ENCODE measurements at regions not wholly inside any gene's neighbourhood (a gene's known extent, or its start where the extent isn't known, plus 50 kb on each side); places are given as distances from the start of the nearest gene placed in this dataset.

- DNase-seq (ENCODE audit: low spot score), result no peak
These were observed 603.8 kb downstream of the PLCL1 start for GRCh38 chr2:198408171-198408570.

DNA sequence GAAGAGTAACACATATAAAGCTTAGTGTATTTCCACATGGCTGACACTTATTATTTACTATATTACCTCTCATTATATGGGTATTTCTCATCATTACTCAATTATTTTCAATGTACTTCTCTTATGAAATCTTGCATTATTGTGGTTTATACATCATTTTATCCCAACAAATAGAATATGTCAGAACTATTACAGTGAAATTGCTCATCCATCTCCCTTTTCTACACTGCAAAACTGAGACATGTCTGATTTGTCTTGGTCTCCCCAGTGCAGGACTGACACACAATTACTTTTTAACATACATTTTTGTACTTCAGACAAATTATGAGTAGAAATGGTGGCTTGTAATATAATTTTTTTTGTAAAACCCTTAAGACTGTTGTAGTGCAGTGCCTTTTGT is 600.9 kb downstream of the PLCL1 start:
- DNase-seq (ENCODE audit: low spot score), result no peak

DNA sequence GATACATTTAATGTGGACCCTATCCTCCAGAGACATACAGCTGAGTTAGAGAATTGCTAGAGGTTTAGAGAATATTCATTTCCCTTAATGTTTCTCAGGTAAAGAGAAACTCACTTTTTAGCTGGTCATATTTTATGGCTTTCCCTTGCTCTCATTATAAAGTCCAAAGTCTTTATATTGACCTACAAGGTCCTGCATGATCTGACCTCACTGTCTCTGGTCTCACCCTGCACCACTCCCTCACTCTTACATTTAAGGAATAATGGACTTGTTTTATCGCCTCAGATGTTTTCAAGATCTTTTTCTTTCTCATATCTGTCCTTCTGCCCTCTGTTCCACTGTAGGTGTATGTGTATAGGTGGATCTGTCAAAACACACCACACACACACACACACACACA is 597.3 kb downstream of the PLCL1 start:
- DNase-seq (ENCODE audit: low spot score), result no peak

- no peak for DNase-seq (ENCODE audit: low spot score)
These were observed 596.6 kb downstream of the PLCL1 start for GRCh38 chr2:198400999-198401398.

- no peak for DNase-seq (ENCODE audit: low spot score)
These were observed 589.8 kb downstream of the PLCL1 start for GRCh38 chr2:198394208-198394607.

DNA sequence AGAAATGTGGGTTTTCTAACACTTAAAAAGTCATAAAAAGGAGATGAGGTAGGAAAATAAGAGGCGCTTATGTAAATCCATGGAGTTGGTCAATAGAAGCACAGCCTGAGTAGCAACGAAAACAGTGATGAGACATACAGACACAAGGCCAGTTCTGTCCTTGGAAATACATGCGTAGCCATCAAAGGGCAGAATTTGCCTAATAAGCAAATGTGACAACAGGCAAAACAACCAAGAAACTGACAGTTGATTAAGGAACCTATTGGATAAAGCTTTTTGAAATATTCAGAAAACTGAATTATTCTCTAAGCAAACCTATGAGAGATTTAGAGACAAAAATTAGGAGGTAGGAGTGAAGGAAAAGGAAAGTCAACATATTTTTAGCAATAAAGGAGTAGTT is 586.3 kb downstream of the PLCL1 start:
- DNase-seq (ENCODE audit: low spot score), result no peak

GRCh38 chr2:198387677-198388076 is 583.3 kb downstream of the PLCL1 start:
- DNase-seq (ENCODE audit: low spot score), result no peak

- no peak for DNase-seq (ENCODE audit: low spot score)
These were observed 581.5 kb downstream of the PLCL1 start for GRCh38 chr2:198385856-198386255.

- DNase-seq (ENCODE audit: low spot score), result no peak
These were observed 580.9 kb downstream of the PLCL1 start for GRCh38 chr2:198385326-198385725.

DNA sequence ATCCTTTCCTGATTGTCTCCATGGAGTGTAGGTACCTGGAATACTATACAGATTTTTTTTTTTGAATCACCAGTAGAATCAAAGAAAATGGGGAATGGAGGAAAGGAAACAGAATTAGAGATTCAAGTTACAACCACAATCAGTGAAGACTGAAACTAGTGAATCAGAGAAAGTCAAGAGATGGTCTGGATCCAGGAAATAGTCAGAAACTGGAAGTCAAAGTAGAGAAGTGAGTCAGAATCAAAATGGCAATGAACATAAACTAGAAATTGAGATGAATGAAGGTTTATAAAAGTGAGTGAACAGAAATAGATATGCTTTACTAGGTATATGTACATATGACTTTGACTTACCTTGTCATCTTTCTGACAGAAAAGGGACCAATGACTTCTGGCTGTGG is 579.0 kb downstream of the PLCL1 start:
- no peak for DNase-seq (ENCODE audit: low spot score)

GRCh38 chr2:198382811-198383210 is 578.4 kb downstream of the PLCL1 start:
- DNase-seq (ENCODE audit: low spot score), result no peak

GRCh38 chr2:198376677-198377076 is 572.3 kb downstream of the PLCL1 start:
- DNase-seq (ENCODE audit: low spot score), result no peak

DNA sequence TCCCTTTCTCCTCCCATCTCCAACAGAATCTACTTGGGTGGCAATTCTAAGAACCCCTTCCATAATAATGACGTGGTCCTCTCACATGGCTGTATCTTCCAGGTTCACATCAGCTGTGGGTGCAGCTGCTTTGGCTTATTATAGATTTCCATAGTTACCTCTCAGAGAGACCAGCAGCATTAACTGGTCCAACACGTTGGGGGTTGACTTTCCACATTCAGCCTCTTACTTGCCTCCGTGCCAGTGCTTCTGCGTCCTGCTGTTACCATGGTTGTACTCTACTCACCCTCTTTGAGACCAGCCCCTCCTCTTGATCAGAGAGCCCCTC is 570.7 kb downstream of the PLCL1 start:
- DNase-seq (ENCODE audit: low spot score), result no peak

DNA sequence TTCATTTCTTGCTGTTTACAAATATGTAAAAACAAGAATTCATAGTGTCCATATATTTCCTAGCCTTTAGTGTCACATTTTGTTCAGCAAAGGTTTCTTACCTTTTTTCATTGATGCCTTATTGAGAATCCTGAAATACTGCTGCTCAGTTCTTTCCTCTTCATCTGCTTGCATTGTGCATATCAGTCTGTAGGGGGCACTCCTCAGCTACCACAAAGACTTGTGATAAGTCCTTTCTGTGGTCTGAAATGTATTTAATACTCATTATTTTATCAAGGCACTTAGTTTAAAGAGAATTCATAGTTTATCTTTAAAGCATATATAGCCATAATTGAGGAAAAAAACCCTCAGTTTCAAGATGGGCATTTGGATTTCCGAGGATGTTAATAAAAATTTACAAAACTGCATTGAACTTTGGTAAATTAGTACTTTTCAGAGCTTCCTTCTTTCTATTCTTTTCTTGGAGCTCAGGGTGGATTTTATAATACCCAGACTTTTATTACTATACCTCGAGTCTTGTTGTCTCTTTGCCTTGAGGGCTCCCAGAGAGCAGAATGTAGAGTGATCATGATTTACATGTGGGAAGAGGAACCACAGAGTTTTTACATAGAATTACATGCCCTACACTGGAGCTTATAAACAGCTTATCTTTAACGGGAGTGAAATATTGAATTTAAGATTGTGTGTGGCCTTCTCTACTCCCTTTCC is 570.1 kb downstream of the PLCL1 start:
- DNase-seq (ENCODE audit: low spot score), result peak; percentile 46

GRCh38 chr2:198371921-198372543 is 567.6 kb downstream of the PLCL1 start:
- DNase-seq (ENCODE audit: low spot score), result peak; percentile 16

GRCh38 chr2:198371329-198371728 is 566.9 kb downstream of the PLCL1 start:
- DNase-seq (ENCODE audit: low spot score), result no peak

- DNase-seq (ENCODE audit: low spot score), result no peak
These were observed 563.7 kb downstream of the PLCL1 start for GRCh38 chr2:198368089-198368488.

DNA sequence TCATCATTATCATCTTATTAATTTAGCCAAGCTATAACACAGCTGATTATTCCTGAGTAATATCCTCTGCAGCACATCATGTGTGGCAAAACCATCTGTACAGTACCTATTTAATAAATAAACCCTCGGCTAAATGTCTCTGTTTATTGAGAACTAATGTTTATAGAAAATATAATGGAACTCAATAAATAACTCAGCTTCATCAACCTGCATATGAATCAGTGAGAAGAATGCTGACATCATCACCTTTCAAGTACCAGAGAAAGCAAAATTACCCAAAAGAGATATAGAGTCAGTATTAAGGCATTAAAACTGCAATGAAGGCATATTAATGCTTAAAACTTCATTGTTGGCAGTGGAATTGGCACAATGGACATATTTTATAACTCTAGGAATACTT is 558.3 kb downstream of the PLCL1 start:
- no peak for DNase-seq (ENCODE audit: low spot score)

- no peak for DNase-seq (ENCODE audit: low spot score)
These were observed 554.9 kb downstream of the PLCL1 start for GRCh38 chr2:198359308-198359707.

DNA sequence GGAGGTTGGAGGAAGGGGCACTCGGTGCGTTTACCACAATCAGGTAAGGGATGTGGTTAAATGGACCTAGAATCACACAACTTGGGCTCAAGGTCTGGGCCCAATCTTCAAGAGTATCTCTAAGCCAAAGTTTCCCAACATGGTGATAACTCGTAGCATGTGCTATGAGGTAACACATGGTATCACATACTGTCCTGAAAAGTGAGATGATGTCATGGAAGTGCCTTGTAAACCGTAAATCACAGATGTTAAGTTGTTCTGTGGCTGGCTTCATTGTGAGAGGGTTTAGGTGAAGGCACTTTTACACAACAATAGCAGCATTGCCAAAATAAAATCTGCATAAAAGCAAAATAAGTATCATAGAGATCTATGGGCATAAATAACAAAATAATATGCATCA is 551.8 kb downstream of the PLCL1 start:
- no peak for DNase-seq (ENCODE audit: low spot score)

DNA sequence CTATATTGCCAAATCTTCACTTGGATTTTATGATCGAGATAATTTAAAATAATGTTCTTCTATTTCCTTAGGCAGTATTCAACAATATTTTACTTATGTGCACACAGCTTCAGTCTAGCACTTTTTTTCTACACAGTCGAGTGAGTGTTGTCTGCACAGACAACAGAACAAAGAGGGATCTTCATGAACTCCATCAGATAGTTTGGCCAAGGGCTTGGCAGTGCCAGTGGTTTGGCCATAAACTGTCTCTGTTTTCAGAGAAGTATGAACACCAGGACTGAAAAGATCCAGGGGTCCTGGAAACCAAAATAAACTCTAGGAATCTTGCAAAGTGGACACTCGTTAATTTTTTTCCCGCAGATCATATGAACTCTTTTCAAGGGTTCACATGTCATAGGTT is 547.3 kb downstream of the PLCL1 start:
- DNase-seq (ENCODE audit: low spot score), result no peak

- no peak for DNase-seq (ENCODE audit: low spot score)
These were observed 543.6 kb downstream of the PLCL1 start for GRCh38 chr2:198347946-198348345.

DNA sequence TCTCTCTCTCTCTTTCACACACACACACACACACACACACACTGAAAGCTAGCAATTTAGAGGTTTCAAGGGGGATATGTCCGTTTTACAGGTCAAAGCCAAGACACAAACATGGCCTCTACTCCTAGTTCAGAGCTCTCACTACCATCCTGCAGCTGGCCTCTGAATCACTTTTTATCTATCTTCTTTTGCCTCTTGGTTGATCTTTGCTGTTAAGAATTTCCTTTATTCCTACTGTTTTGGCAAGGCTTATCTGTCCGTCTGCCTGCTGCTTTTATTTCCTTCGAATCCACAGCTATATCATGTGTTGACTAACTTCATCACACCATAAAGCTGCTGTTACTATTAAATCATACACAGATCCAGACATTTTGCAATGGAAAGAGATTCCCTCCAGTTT is 543.0 kb downstream of the PLCL1 start:
- no peak for DNase-seq (ENCODE audit: low spot score)

DNA sequence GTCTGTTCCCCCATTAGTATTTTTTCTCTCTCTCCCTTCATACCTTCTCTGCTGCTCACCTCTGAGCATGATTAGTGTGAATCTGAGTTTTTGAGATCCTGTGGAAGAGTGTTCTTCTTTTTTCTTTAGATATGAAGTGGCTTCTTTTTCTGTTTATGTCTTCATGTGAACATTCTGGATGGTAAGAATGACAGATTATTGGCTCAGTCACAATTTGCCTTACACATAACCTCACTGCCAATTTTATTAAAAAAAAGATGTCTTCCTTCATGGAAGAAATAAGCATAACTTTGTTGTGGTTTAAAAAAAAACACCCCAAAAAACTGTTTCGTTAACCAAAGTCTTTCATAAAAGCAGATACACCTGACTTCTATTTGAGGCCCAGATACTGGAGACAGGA is 539.1 kb downstream of the PLCL1 start:
- DNase-seq (ENCODE audit: low spot score), result no peak
